H1 (cell line): ENCODE measurements at regions not wholly inside any gene's neighbourhood (a gene's known extent, or its start where the extent isn't known, plus 50 kb on each side); places are given as distances from the start of the nearest gene placed in this dataset.

Experiments
- CTCF ChIA-PET: fragments of 300-600 bp; sonication (Branson Sonifier 250); formaldehyde crosslinking; loops from one replicate; lab custom pipeline; 2021; ENCODE audit not compliant: partially characterized antibody; lab: Charles Lee
- POLR2A ChIA-PET: fragments of 300-600 bp; sonication (Branson Sonifier 250); formaldehyde crosslinking; loops from one replicate; lab custom pipeline; 2021; ENCODE audit warnings: inconsistent platforms; ENCODE audit not compliant: partially characterized antibody; lab: Charles Lee
- DNase-seq, 2 experiments: peaks; one replicate each; pipeline versions ENCODE4 v3.0.0 to v3.0.0-alpha.2; 2010 to 2022; ENCODE audit warnings: low spot score in 2 of 2, low read depth in 1 of 2, mixed read lengths in 1 of 2
- FAIRE-seq: peaks from 2 replicates; lab custom pipeline; 2011; peaks lifted over from hg19 to GRCh38; lab: Jason Lieb, UNC
- H2AFZ ChIP-seq: 2 replicates; pipeline ENCODE4 v1.8.1; 2012; ENCODE audit warnings: low read length, inconsistent platforms
- H2AK5ac ChIP-seq: 2 replicates; pipeline ENCODE4 v1.6.1; 2013; ENCODE audit warnings: low read depth, low read length
- H2BK120ac ChIP-seq: replicated peaks from 2 replicates; pipeline ENCODE3; 2013; ENCODE audit warnings: low read depth, low read length, inconsistent platforms
- H2BK12ac ChIP-seq: 2 replicates; pipeline ENCODE4 v1.6.1; 2013; ENCODE audit warnings: low read depth, low read length
- H2BK15ac ChIP-seq: 2 replicates; pipeline ENCODE4 v1.6.1; 2013; ENCODE audit warnings: low read length
- H2BK20ac ChIP-seq: 2 replicates; pipeline ENCODE4 v1.6.1; 2013; ENCODE audit warnings: low read length
- H2BK5ac ChIP-seq: 2 replicates; pipeline ENCODE4 v1.6.1; 2013; ENCODE audit warnings: low read depth, low read length
- H3K14ac ChIP-seq: 2 replicates; pipeline ENCODE4 v1.6.1; 2013; ENCODE audit warnings: inconsistent platforms; ENCODE audit not compliant: insufficient read length
- H3K18ac ChIP-seq: 2 replicates; pipeline ENCODE4 v1.6.1; 2013; ENCODE audit warnings: low read length; ENCODE audit errors: extremely low read depth
- H3K23ac ChIP-seq: 2 replicates; pipeline ENCODE4 v1.6.1; 2013; ENCODE audit warnings: inconsistent platforms; ENCODE audit not compliant: insufficient read length
- H3K23me2 ChIP-seq: 2 replicates; pipeline ENCODE4 v1.6.1; 2013; ENCODE audit warnings: low read depth, low read length
- H3K27ac ChIP-seq: 2 replicates; pipeline ENCODE4 v1.6.1; 2011; ENCODE audit warnings: low read depth, low read length, inconsistent platforms
- H3K27me3 ChIP-seq, 4 experiments: replicated peaks in 1 of 4; 1 replicate in 1 of 4; 2 replicates in 3 of 4; pipeline versions ENCODE4 v1.6.1 to v1.8.1; 2011 to 2013; ENCODE audit warnings: low read length in 3 of 4, mild to moderate bottlenecking in 3 of 4, inconsistent platforms in 2 of 4, mixed read lengths in 2 of 4, moderate library complexity in 1 of 4; ENCODE audit not compliant: control insufficient read depth in 3 of 4, insufficient read depth in 3 of 4; ENCODE audit errors: extremely low read depth in 1 of 4
- H3K36me3 ChIP-seq, 4 experiments: 2 replicates each; pipeline versions ENCODE4 v1.6.1 to v1.8.1; 2011 to 2013; ENCODE audit warnings: mild to moderate bottlenecking in 4 of 4, low read length in 3 of 4, moderate library complexity in 2 of 4, control low read depth in 1 of 4, inconsistent platforms in 1 of 4; ENCODE audit not compliant: insufficient read depth in 4 of 4, control insufficient read depth in 2 of 4
- H3K4ac ChIP-seq: replicated peaks from 2 replicates; pipeline ENCODE3; 2013; ENCODE audit warnings: low read length, low read depth, mixed read lengths, inconsistent platforms; ENCODE audit not compliant: insufficient read length
- H3K4me1 ChIP-seq, 4 experiments: replicated peaks in 1 of 4; 1 replicate in 1 of 4; 2 replicates in 3 of 4; pipeline versions ENCODE4 v1.6.1 to v1.8.1; 2011 to 2013; ENCODE audit warnings: low read length in 3 of 4, inconsistent platforms in 2 of 4, mixed read lengths in 1 of 4; ENCODE audit not compliant: insufficient read depth in 4 of 4, control insufficient read depth in 3 of 4
- H3K4me2 ChIP-seq, 2 experiments: 2 replicates each; pipeline versions ENCODE4 v1.6.1 to v1.8.1; 2011 to 2013; ENCODE audit warnings: low read depth in 2 of 2, low read length in 2 of 2, control low read depth in 1 of 2, inconsistent platforms in 1 of 2, mild to moderate bottlenecking in 1 of 2; ENCODE audit not compliant: insufficient read depth in 1 of 2
- H3K4me3 ChIP-seq, 4 experiments: fragments of 200-600, 300-600 bp in 1 of 4; sonication (generic), shearing (Covaris generic), sonication (Bioruptor Twin) in 1 of 4; 2 replicates each; pipeline versions ENCODE4 v1.5.1 to v1.8.1; 2011 to 2016; ENCODE audit warnings: low read length in 4 of 4, low read depth in 3 of 4, control low read depth in 2 of 4, inconsistent platforms in 2 of 4, mild to moderate bottlenecking in 2 of 4, mixed read lengths in 1 of 4, moderate library complexity in 1 of 4; ENCODE audit not compliant: insufficient read depth in 2 of 4; ENCODE audit errors: extremely low read depth in 1 of 4
- H3K56ac ChIP-seq: replicated peaks from 2 replicates; pipeline ENCODE3; 2013; ENCODE audit warnings: low read depth, mild to moderate bottlenecking, mixed read lengths, low read length, inconsistent platforms; ENCODE audit not compliant: insufficient read length
- H3K79me1 ChIP-seq: 2 replicates; pipeline ENCODE4 v1.6.1; 2013; ENCODE audit warnings: low read depth, low read length, control low read depth
- H3K79me2 ChIP-seq, 2 experiments: 2 replicates each; pipeline versions ENCODE4 v1.6.1 to v1.8.1; 2012 to 2013; ENCODE audit warnings: low read length in 2 of 2, mild to moderate bottlenecking in 2 of 2, inconsistent platforms in 1 of 2; ENCODE audit not compliant: insufficient read depth in 2 of 2, control insufficient read depth in 1 of 2
- H3K9ac ChIP-seq, 4 experiments: replicated peaks in 1 of 4; 1 replicate in 1 of 4; 2 replicates in 3 of 4; pipeline versions ENCODE4 v1.6.1 to v1.8.1; 2011 to 2013; ENCODE audit warnings: low read depth in 3 of 4, low read length in 3 of 4, control low read depth in 2 of 4, mild to moderate bottlenecking in 2 of 4, moderate library complexity in 2 of 4, inconsistent platforms in 1 of 4; ENCODE audit errors: extremely low read depth in 1 of 4
- H3K9me3 ChIP-seq, 2 experiments: 2 replicates each; pipeline versions ENCODE4 v1.6.1 to v1.8.1; 2012 to 2013; ENCODE audit warnings: mild to moderate bottlenecking in 2 of 2, moderate library complexity in 2 of 2, control low read depth in 1 of 2, inconsistent platforms in 1 of 2, low read depth in 1 of 2, low read length in 1 of 2, mixed read lengths in 1 of 2; ENCODE audit not compliant: insufficient read depth in 2 of 2
- H4K20me1 ChIP-seq, 2 experiments: replicated peaks in 1 of 2; 2 replicates each; pipeline versions ENCODE3 to v1.8.1; 2011 to 2013; ENCODE audit warnings: inconsistent platforms in 2 of 2, low read length in 2 of 2, mild to moderate bottlenecking in 1 of 2; ENCODE audit not compliant: insufficient read depth in 2 of 2, control insufficient read depth in 1 of 2
- H4K5ac ChIP-seq: 2 replicates; pipeline ENCODE4 v1.6.1; 2013; ENCODE audit warnings: low read length, low read depth, mixed read lengths, inconsistent platforms; ENCODE audit not compliant: insufficient read length
- H4K8ac ChIP-seq: 2 replicates; pipeline ENCODE4 v1.8.0; 2013; ENCODE audit warnings: mild to moderate bottlenecking, moderate library complexity, low read length, inconsistent platforms; ENCODE audit not compliant: insufficient read depth; ENCODE audit errors: extremely low read depth
- H4K91ac ChIP-seq: replicated peaks from 2 replicates; pipeline ENCODE3; 2013; ENCODE audit warnings: low read length, mixed read lengths, inconsistent platforms; ENCODE audit not compliant: insufficient read length
- FOSL1 ChIP-seq: IDR thresholded peaks from 2 replicates; pipeline ENCODE4 v1.6.1; 2011; ENCODE audit warnings: mild to moderate bottlenecking, low read depth, low read length, moderate library complexity; ENCODE audit not compliant: insufficient read depth
- KDM1A ChIP-seq: fragments of 200-600, 300-600 bp; sonication (generic); IDR thresholded peaks from 2 replicates; pipeline ENCODE4 v1.7.1; 2016; ENCODE audit warnings: mild to moderate bottlenecking, low read length, borderline replicate concordance
- RXRA ChIP-seq: IDR thresholded peaks from 2 replicates; pipeline ENCODE4 v1.6.1; 2011; ENCODE audit warnings: low read depth, mild to moderate bottlenecking, low read length, moderate library complexity; ENCODE audit not compliant: insufficient read depth
- SIN3A ChIP-seq, 2 experiments: IDR thresholded peaks in 1 of 2; conservative IDR thresholded peaks in 1 of 2; 2 replicates each; pipeline ENCODE4 v1.6.1; 2011 to 2012; ENCODE audit warnings: low read length in 2 of 2, improper control_type of control experiment in 1 of 2, low read depth in 1 of 2, mild to moderate bottlenecking in 1 of 2
- TAF1 ChIP-seq: IDR thresholded peaks from 2 replicates; pipeline ENCODE4 v1.6.1; 2011; ENCODE audit warnings: mild to moderate bottlenecking, low read depth, low read length
- TEAD4 ChIP-seq: IDR thresholded peaks from 2 replicates; pipeline ENCODE4 v1.6.1; 2012; ENCODE audit warnings: low read depth, low read length, inconsistent platforms, mixed read lengths
- WGBS, 2 experiments: shearing (Covaris generic) in 1 of 2; methylation state at CpG; one replicate each; pipeline versions ENCODE4 v1.1.6 to v1.1.7; 2013 to 2015; ENCODE audit warnings: low lambda C conversion rate in 2 of 2, mixed read lengths in 2 of 2, inconsistent platforms in 1 of 2, low coverage in 1 of 2, missing lambda C conversion rate in 1 of 2; ENCODE audit not compliant: insufficient replicate concordance in 2 of 2, insufficient coverage in 1 of 2, insufficient read length in 1 of 2; ENCODE audit errors: extremely low coverage in 1 of 2, missing lambda C conversion rate in 1 of 2; 5-methylcytosine and 5-hydroxymethylcytosine counted together

DNA sequence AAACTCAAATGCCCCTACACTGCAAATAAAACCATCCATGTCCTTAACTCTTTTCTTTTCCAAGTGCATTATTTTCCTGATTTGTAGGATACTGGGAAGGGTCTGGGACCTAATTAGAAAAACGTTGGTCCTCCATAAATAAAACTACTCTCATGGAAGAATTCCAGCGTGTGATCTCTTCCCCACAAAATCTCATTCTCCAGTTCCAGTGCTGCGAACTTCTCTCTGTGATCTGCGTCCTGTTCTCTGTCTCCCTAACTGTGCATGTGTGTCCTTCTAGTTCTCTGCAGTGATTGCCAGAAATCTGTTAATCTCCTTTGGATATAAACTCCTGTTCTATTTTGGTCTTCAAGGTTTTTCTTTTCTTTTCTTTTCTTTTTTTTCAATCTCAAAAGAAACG is 148.1 kb downstream of the BBOX1 start:
- H2BK5ac ChIP-seq, result no peak overlapping the region
- FAIRE-seq (no peak), DNase-seq (no peak)
- H3K79me1 ChIP-seq, result no peaks in the 10 kb centered on the region
- no peak overlapping the region for H2BK20ac ChIP-seq
- H3K9ac ChIP-seq, result no peak overlapping the region
- H3K36me3 ChIP-seq, result no peaks in the 10 kb centered on the region
- H2BK120ac ChIP-seq, result no peak overlapping the region
- no peaks in the 10 kb centered on the region for H3K9me3 ChIP-seq
- H3K4ac ChIP-seq, result no peak overlapping the region
- no peak overlapping the region for H3K27ac ChIP-seq
- H3K27me3 ChIP-seq, result no peaks in the 10 kb centered on the region
- H3K4me1 ChIP-seq, result no peaks in the 10 kb centered on the region
- H3K79me2 ChIP-seq, result no peaks in the 10 kb centered on the region
- H3K4me2 ChIP-seq, result no peak overlapping the region
- H4K5ac ChIP-seq, result no peak overlapping the region
- no peaks in the 10 kb centered on the region for H3K23me2 ChIP-seq
- H3K4me3 ChIP-seq, result no peak overlapping the region
- H4K8ac ChIP-seq, result no peak overlapping the region
- no peak overlapping the region for H4K91ac ChIP-seq
- no peak overlapping the region for H3K14ac ChIP-seq
- POLR2A ChIA-PET, result no interaction called here
- TF ChIP-seq FOSL1, result no peak
- no peak for TF ChIP-seq TEAD4
- no peak for TF ChIP-seq TAF1
- no peak for TF ChIP-seq KDM1A
- no peak for TF ChIP-seq SIN3A (conservative IDR thresholded peaks at IDR 0.05 in 1 of 2, IDR thresholded peaks at IDR 0.05 in 1 of 2; ENCODE audit: low read depth in 1 of 2, low read length in 2 of 2)
- TF ChIP-seq RXRA, result no peak
- TF ChIP-seq, all 59 proteins: peak for 0
- Histone ChIP-seq H2BK15ac (no peak overlapping the region), H2AFZ (no peak overlapping the region), H3K18ac (no peak overlapping the region), H3K56ac (no peak overlapping the region), H2AK5ac (no peak overlapping the region), H4K20me1 (no peaks in the 10 kb centered on the region), H3K23ac (no peak overlapping the region), H2BK12ac (no peak overlapping the region)
- CTCF ChIA-PET, result interaction anchor here (2.7 kb wide), 1 partner anchor 297 kb away, joined by 14 read pairs; no protein-coding TSS in a partner anchor
- WGBS, 2 experiments, result 82% methylated on average over 5 of the region's 5 CpGs; no CpG with 5 or more reads in 1 of the 2 experiments
